ENCODE measurements at regions not wholly inside any gene's neighbourhood (a gene's known extent, or its start where the extent isn't known, plus 50 kb on each side); places are given as distances from the start of the nearest gene placed in this dataset.

GRCh38 chr2:153109793-153110192 is 368.8 kb downstream of the RPRM start:
- TF ChIP-seq CTCF (conservative IDR thresholded peaks at IDR 0.05; ENCODE audit: low read depth, low read length): no peak
- no peak for DNase-seq (ENCODE audit: low read depth)
- H3K4me3 ChIP-seq (ENCODE audit: low read depth, low read length): no peak overlapping the region

- H3K4me3 ChIP-seq (ENCODE audit: low read depth, low read length): no peak overlapping the region
- DNase-seq (ENCODE audit: low read depth): no peak
- TF ChIP-seq CTCF (conservative IDR thresholded peaks at IDR 0.05; ENCODE audit: low read depth, low read length): no peak
These were observed 371.6 kb downstream of the RPRM start for GRCh38 chr2:153106802-153107477.

GRCh38 chr2:153105829-153106578 is 372.6 kb downstream of the RPRM start:
- DNase-seq (ENCODE audit: low read depth): no peak
- no peak overlapping the region for H3K4me3 ChIP-seq (ENCODE audit: low read depth, low read length)
- no peak for TF ChIP-seq CTCF (conservative IDR thresholded peaks at IDR 0.05; ENCODE audit: low read depth, low read length)

GRCh38 chr2:153101187-153101586 is 377.4 kb downstream of the RPRM start:
- no peak for DNase-seq (ENCODE audit: low read depth)
- no peak for TF ChIP-seq CTCF (conservative IDR thresholded peaks at IDR 0.05; ENCODE audit: low read depth, low read length)
- no peak overlapping the region for H3K4me3 ChIP-seq (ENCODE audit: low read depth, low read length)

GRCh38 chr2:153100151-153100550 is 378.4 kb downstream of the RPRM start:
- H3K4me3 ChIP-seq (ENCODE audit: low read depth, low read length): no peak overlapping the region
- TF ChIP-seq CTCF (conservative IDR thresholded peaks at IDR 0.05; ENCODE audit: low read depth, low read length): no peak
- DNase-seq (ENCODE audit: low read depth): no peak

GRCh38 chr2:153098073-153098472 is 379.7 kb downstream of the ARL6IP6 start:
- no peak overlapping the region for H3K4me3 ChIP-seq (ENCODE audit: low read depth, low read length)
- no peak for DNase-seq (ENCODE audit: low read depth)
- TF ChIP-seq CTCF (conservative IDR thresholded peaks at IDR 0.05; ENCODE audit: low read depth, low read length): no peak

- TF ChIP-seq CTCF (conservative IDR thresholded peaks at IDR 0.05; ENCODE audit: low read depth, low read length): no peak
- no peak overlapping the region for H3K4me3 ChIP-seq (ENCODE audit: low read depth, low read length)
- no peak for DNase-seq (ENCODE audit: low read depth)
These were observed 377.9 kb downstream of the ARL6IP6 start for GRCh38 chr2:153096272-153096671.

All from choroid plexus epithelial cell (primary cell).